ENCODE measurements at regions not wholly inside any gene's neighbourhood (a gene's known extent, or its start where the extent isn't known, plus 50 kb on each side); places are given as distances from the start of the nearest gene placed in this dataset.

DNA sequence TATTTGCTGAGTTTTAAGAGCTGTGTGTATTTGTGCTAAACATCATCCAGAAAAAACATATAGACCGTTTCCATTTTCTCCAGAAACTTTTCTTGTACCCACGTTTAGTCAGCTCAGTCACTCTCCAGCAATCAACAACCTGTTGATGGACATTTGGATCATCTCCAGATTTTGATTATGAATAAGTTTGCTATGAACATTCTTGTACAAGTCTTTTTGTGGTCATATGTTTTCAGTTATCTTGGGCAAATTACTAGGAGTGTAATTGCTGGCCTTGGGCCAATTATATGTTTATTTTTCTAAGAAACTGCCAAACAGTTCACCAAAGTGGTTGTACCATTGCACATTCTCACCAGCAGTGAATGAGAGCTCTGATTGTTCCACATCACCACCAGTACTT lies 221.8 kb downstream of the CENPF start:
- DNase-seq, result no peak

GRCh38 chr1:214826619-214827018 lies 223.6 kb downstream of the CENPF start:
- no peak for DNase-seq

GRCh38 chr1:214827883-214828282 lies 224.9 kb downstream of the CENPF start:
- DNase-seq, result no peak

DNA sequence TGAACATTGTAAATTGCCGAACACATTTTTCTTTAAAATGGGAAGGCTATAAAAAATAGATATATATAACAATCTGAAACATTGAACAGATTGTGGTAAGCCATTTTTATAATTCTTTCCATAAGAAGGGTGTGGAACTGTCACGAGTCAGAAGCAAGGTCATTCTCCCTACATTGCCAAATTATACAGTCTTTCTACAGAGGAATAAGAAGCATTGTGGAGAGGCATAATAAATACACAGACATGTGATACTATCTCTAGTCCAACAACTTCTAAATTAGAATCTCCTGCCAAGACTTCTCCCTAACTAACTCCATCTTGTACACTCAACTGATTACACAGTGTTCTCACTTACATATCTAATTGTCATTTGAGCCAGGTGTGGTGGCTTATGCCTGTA lies 227.9 kb downstream of the CENPF start:
- no peak for DNase-seq

- no peak for DNase-seq
These were observed 229.0 kb downstream of the CENPF start for GRCh38 chr1:214831956-214832355.

DNA sequence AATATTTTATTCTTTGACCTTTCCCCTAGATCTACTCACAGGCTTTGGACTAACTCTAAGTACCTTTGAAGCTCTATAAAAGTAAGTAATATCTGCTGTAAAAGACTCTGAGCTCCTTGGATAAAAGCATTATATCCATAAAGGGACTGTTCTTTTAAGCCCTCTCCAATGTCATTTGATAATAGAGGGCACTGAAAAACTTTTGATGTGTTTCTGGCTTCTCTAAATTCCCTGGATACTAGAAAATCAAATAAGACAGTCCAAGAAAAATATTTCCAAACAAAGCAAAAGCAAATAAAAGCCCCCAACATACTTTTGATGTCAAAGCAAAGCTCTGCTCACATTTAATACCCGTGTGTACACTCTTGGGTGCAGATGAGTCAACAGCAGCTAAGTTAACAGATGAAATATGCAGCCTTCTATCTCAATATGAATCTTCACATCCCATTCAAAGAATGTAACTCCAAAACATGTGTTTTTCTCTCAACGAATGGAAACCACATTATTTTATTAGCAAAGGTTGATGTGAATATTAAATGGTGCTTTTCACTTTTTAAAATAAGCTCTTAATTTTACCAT lies 230.3 kb downstream of the CENPF start:
- no peak for DNase-seq

GRCh38 chr1:214837376-214837775 lies 234.4 kb downstream of the CENPF start:
- DNase-seq, result no peak

DNA sequence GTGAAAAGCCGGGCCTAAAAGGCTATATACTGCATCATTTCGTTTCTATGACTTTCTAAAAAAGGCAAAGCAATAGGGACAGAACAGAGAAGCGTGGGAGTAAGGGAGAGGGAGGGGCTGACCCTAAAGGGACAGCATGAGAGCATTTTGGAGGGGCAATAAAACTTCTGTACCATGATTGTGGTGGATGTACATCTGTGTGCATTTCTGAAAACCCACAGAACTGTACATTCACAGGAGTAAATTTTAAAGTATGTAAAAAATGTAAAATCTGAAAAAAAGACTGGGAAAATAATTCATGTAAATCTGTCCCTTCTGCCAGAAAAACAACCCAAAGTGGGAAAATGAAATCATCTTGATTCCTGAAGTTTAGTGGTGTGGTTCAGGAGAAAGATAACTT lies 235.4 kb downstream of the CENPF start:
- DNase-seq, result no peak

- DNase-seq, result no peak
These were observed 237.4 kb downstream of the CENPF start for GRCh38 chr1:214840356-214840755.

DNA sequence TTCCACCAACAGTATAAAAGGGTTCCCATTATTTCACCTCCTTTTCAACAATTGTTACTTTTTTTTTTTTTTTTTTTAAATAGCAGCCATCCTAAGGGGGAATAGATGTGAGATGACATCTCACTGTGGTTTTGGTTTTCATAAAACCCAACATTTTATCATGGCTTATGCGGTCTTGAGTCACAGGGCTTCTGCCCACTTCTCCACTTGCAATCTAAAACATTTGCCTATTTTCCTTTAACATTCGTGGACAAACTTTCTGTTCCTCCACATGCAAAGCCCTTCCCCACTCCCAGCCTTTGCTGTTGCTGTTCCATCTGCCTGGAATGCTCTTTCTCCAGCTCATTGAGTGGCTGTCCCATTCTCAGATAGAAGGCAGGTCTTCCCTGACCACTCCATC lies 239.7 kb upstream of the KCNK2 start:
- no peak for DNase-seq

- DNase-seq, result no peak
These were observed 239.3 kb upstream of the KCNK2 start for GRCh38 chr1:214843281-214843680.

- no peak for DNase-seq
These were observed 238.2 kb upstream of the KCNK2 start for GRCh38 chr1:214844319-214844718.

DNA sequence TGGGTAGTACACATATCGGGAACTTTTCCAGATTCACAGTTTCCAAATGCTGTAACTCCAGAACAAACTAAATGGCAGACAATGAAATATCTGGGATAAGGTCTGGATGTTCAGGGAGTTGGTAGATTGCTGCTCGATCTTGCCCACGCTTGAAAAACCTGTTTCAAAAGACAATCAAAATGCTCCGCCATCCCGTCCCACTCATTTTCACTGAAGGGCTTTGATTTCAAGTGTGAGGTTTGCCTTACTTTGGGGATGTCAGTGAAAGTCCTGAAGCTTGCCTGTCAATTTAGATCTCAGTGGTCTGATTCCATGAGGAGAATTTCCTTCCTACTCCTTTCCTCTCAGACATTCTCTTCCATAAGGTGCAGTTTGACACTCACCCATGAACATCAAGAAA lies 236.3 kb upstream of the KCNK2 start:
- DNase-seq, result no peak

- no peak for DNase-seq
These were observed 235.3 kb upstream of the KCNK2 start for GRCh38 chr1:214847071-214847810.

DNA sequence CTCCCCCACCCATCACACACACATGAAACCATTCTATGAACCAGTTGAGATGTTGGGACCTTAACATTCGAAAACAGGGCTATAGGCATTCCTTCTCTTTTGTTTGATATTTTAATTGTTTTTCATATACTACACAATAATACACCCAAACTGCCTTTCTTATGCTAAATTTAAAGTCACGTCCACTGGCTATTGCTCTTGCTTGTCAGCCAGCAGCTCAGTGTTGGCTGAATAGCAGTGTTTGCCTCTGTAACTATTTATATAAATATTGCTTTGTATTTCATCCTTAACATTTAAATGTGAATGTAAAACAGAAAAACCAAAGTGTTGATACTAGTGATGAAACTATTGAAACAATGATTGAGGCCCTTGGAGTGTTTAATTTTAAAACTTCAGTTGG lies 234.4 kb upstream of the KCNK2 start:
- no peak for DNase-seq

DNA sequence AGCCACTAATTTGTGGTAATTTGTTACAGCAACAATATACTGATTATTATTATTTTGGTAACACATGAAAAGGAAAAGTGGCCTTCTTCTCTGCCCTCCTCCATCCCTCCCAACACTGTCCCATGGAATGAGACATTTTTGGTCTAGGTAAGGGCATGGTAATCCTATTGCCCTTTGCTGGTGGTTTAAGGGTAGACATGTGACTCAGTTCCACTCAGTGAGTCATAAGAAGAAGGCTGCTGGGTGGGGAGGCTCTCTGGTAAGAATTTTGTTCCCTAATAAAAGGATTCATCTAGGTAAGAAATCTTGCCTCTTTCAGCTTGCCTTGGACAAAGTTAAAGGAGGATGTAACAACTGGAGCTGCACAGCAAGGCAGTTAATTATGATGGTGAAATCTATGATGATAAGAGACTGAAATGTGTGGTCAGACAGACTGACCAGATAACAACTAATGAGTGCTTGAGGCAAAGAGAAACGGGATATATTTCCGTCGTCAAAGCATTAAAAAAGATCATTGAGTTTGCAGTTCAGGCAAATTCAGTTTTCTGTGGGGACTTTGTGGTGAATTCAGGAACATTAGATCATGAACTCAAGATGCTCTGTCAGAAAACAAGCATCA lies 232.0 kb upstream of the KCNK2 start:
- no peak for DNase-seq

DNA sequence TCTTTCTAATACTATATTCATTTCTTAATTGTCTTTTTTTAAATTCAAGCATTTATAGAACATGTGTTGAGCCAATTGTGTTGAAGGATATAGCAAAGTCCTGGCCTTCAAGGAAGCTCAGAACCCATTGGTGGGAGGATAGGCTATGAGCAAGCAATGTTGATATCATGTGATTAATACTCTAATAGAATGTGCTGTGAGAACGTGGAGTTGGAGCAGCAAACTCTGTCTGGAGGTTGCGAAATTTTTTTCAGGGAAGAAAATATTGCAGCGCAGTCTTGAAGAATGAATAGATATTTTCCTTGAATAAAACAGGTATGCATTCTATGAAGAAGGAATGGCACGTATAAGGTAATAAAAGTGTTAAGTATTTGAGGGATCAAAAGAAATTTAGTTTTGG lies 229.2 kb upstream of the KCNK2 start:
- DNase-seq, result no peak

GRCh38 chr1:214854126-214854875 lies 228.2 kb upstream of the KCNK2 start:
- no peak for DNase-seq

GRCh38 chr1:214856843-214857242 lies 225.7 kb upstream of the KCNK2 start:
- no peak for DNase-seq

- no peak for DNase-seq
These were observed 224.8 kb upstream of the KCNK2 start for GRCh38 chr1:214857716-214858115.

DNA sequence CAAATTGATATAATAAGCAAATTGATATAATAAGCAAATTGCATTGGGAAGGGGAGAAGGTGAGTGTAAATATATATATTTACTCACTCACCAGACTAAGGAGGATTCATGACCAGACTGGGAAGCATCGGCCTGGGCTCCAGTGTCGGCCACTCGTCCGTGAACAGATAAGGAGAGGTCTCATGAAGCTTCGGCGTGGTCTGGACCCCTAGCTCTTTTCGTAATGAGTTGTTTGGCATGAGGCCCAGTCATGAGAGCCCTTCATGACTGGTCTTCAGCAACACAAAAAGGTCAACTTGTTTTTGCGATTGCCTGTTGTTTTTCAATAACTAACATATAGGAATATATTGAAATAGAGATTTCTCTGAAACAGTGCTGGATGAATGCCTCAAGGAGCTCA lies 222.9 kb upstream of the KCNK2 start:
- DNase-seq, result no peak

- DNase-seq, result no peak
These were observed 220.9 kb upstream of the KCNK2 start for GRCh38 chr1:214861615-214862014.

DNA sequence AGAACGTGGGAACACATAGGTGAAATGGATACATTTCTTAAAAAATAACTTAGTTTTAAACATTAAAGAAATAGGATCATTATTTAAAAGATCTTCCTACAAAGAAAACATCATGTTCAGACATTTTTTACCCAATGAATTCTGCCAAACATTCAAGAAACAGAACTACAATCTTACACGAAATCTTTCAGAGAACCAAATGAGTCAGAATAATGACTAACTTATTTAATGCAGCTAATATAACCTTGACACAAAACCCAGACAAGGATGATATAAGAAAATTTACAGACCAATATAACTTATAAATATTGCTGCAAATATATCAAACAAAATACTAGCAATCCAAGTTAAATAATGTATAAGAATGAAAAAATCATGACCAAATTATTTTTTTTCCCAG lies 220.1 kb upstream of the KCNK2 start:
- DNase-seq, result no peak
